Muscle layer of duodenum (tissue), 2 donors: ENCODE measurements at regions not wholly inside any gene's neighbourhood (a gene's known extent, or its start where the extent isn't known, plus 50 kb on each side); places are given as distances from the start of the nearest gene placed in this dataset.
"Not testable (repeated sequence)": the region's sequence is repeated elsewhere in the genome, so short reads cannot be mapped to it uniquely, and the experiment has no call there.

Source experiments
- H3K27ac ChIP-seq: one replicate; pipeline ENCODE4 v1.7.0; 2013; ENCODE audit warnings: mild to moderate bottlenecking, low read length
- H3K27me3 ChIP-seq: one replicate; pipeline ENCODE4 v1.7.0; 2013; ENCODE audit warnings: low read depth, mild to moderate bottlenecking, control low read depth, low read length
- H3K36me3 ChIP-seq, 2 donors: one replicate each; pipeline ENCODE4 v1.7.0; 2013; ENCODE audit warnings: low read length in 2 of 2, control low read depth in 1 of 2, mild to moderate bottlenecking in 1 of 2; ENCODE audit not compliant: insufficient read depth in 2 of 2, control insufficient read depth in 1 of 2
- H3K4me1 ChIP-seq, 2 donors: one replicate each; pipeline ENCODE4 v1.7.0; 2013; ENCODE audit warnings: low read length in 2 of 2, mild to moderate bottlenecking in 2 of 2, control low read depth in 1 of 2, moderate library complexity in 1 of 2; ENCODE audit not compliant: insufficient read depth in 2 of 2, control insufficient read depth in 1 of 2
- H3K4me3 ChIP-seq, 2 donors: one replicate each; pipeline ENCODE4 v1.7.0; 2013; ENCODE audit warnings: low read length in 2 of 2, low read depth in 1 of 2, mild to moderate bottlenecking in 1 of 2
- H3K9me3 ChIP-seq, 2 donors: one replicate each; pipeline ENCODE4 v1.7.0; 2013; ENCODE audit warnings: low read length in 2 of 2, control low read depth in 1 of 2, mild to moderate bottlenecking in 1 of 2; ENCODE audit not compliant: control insufficient read depth in 1 of 2
- donor health status: healthy.

- H3K4me3 ChIP-seq: no peak overlapping the region
- no peaks in the 10 kb centered on the region for H3K27me3 ChIP-seq
- no peaks in the 10 kb centered on the region for H3K36me3 ChIP-seq
- no peaks in the 10 kb centered on the region for H3K9me3 ChIP-seq
- H3K4me1 ChIP-seq: no peaks in the 10 kb centered on the region
- no peak overlapping the region for H3K27ac ChIP-seq
Observed at GRCh38 chr16:72596373-72596772, 424.4 kb upstream of the PMFBP1 start.

- no peaks in the 10 kb centered on the region for H3K4me1 ChIP-seq
- no peaks in the 10 kb centered on the region for H3K36me3 ChIP-seq
- no peaks in the 10 kb centered on the region for H3K27me3 ChIP-seq
- no peak overlapping the region for H3K27ac ChIP-seq
- no peak overlapping the region for H3K4me3 ChIP-seq
- no peaks in the 10 kb centered on the region for H3K9me3 ChIP-seq
Observed at GRCh38 chr16:72590151-72590937, 418.4 kb upstream of the PMFBP1 start.

GRCh38 chr16:72588551-72588950 is 416.6 kb upstream of the PMFBP1 start:
- Histone ChIP-seq H3K9me3 (no peaks in the 10 kb centered on the region), H3K36me3 (no peaks in the 10 kb centered on the region), H3K27ac (no peak overlapping the region), H3K27me3 (no peaks in the 10 kb centered on the region), H3K4me3 (no peak overlapping the region), H3K4me1 (no peaks in the 10 kb centered on the region)

- H3K9me3 ChIP-seq: not testable (repeated sequence)
Observed at GRCh38 chr16:72578061-72578460, 406.1 kb upstream of the PMFBP1 start.

GRCh38 chr16:72576189-72576588 is 404.2 kb upstream of the PMFBP1 start:
- peaks cover 0 to under 1% of the 10 kb centered on the region in 2 donors for H3K9me3 ChIP-seq
- no peaks in the 10 kb centered on the region for H3K27me3 ChIP-seq
- no peaks in the 10 kb centered on the region for H3K4me1 ChIP-seq
- no peak overlapping the region for H3K27ac ChIP-seq
- no peaks in the 10 kb centered on the region for H3K36me3 ChIP-seq
- no peak overlapping the region for H3K4me3 ChIP-seq

More at GRCh38 chr16:72578061-72578460, 406.1 kb upstream of the PMFBP1 start:
- H3K36me3 ChIP-seq, H3K4me3 ChIP-seq, H3K27ac ChIP-seq, H3K4me1 ChIP-seq, H3K27me3 ChIP-seq: not testable (repeated sequence)

GRCh38 chr16:72569677-72570076 is 397.7 kb upstream of the PMFBP1 start:
- H3K4me1 ChIP-seq: no peaks in the 10 kb centered on the region
- H3K9me3 ChIP-seq: no peaks in the 10 kb centered on the region
- H3K4me3 ChIP-seq: no peak overlapping the region
- H3K27ac ChIP-seq: no peak overlapping the region
- H3K36me3 ChIP-seq: no peaks in the 10 kb centered on the region
- no peaks in the 10 kb centered on the region for H3K27me3 ChIP-seq

- no peak overlapping the region for H3K27ac ChIP-seq
Observed at GRCh38 chr16:72568502-72568901, 396.5 kb upstream of the PMFBP1 start.

GRCh38 chr16:72566174-72566573 is 394.2 kb upstream of the PMFBP1 start:
- Histone ChIP-seq H3K27me3 (no peaks in the 10 kb centered on the region), H3K36me3 (no peaks in the 10 kb centered on the region), H3K9me3 (no peaks in the 10 kb centered on the region), H3K4me1 (no peaks in the 10 kb centered on the region), H3K4me3 (no peak overlapping the region), H3K27ac (no peak overlapping the region)

More at GRCh38 chr16:72568502-72568901, 396.5 kb upstream of the PMFBP1 start:
- Histone ChIP-seq H3K4me1 (no peaks in the 10 kb centered on the region), H3K4me3 (no peak overlapping the region), H3K27me3 (no peaks in the 10 kb centered on the region), H3K36me3 (no peaks in the 10 kb centered on the region), H3K9me3 (no peaks in the 10 kb centered on the region)

GRCh38 chr16:72565106-72565505 is 393.2 kb upstream of the PMFBP1 start:
- H3K27ac ChIP-seq: no peak overlapping the region
- H3K27me3 ChIP-seq: no peaks in the 10 kb centered on the region
- no peaks in the 10 kb centered on the region for H3K4me1 ChIP-seq
- no peak overlapping the region for H3K4me3 ChIP-seq
- H3K9me3 ChIP-seq: no peaks in the 10 kb centered on the region
- H3K36me3 ChIP-seq: no peaks in the 10 kb centered on the region

- Histone ChIP-seq H3K27me3 (no peaks in the 10 kb centered on the region), H3K4me1 (no peaks in the 10 kb centered on the region), H3K27ac (no peak overlapping the region), H3K9me3 (no peaks in the 10 kb centered on the region), H3K36me3 (no peaks in the 10 kb centered on the region), H3K4me3 (no peak overlapping the region)
Observed at GRCh38 chr16:72560617-72561016, 388.7 kb upstream of the PMFBP1 start.

- Histone ChIP-seq H3K27me3 (no peaks in the 10 kb centered on the region), H3K4me3 (no peak overlapping the region), H3K27ac (no peak overlapping the region), H3K36me3 (no peaks in the 10 kb centered on the region), H3K4me1 (no peaks in the 10 kb centered on the region), H3K9me3 (no peaks in the 10 kb centered on the region)
Observed at GRCh38 chr16:72558501-72558900, 386.5 kb upstream of the PMFBP1 start.

- Histone ChIP-seq H3K9me3 (no peaks in the 10 kb centered on the region), H3K4me3 (no peak overlapping the region), H3K27me3 (no peaks in the 10 kb centered on the region), H3K4me1 (no peaks in the 10 kb centered on the region), H3K36me3 (no peaks in the 10 kb centered on the region), H3K27ac (no peak overlapping the region)
Observed at GRCh38 chr16:72554935-72555334, 383.0 kb upstream of the PMFBP1 start.
